GM12878 (cell line): ENCODE measurements at regions not wholly inside any gene's neighbourhood (a gene's known extent, or its start where the extent isn't known, plus 50 kb on each side); places are given as distances from the start of the nearest gene placed in this dataset.
A peak's percentile ranks its signal among the peaks of the same experiment; 100 is the strongest.

Experiments used
- ASH2L ChIP-seq: fragments of 300-600, 200-600 bp; sonication (generic); IDR thresholded peaks from 2 replicates; pipeline ENCODE4 v1.6.1; 2017; ENCODE audit warnings: low read depth, mild to moderate bottlenecking, borderline replicate concordance
- BACH1 ChIP-seq: fragments of 450-650 bp; IDR thresholded peaks from 2 replicates; pipeline ENCODE4 v1.6.1; 2017; ENCODE audit warnings: mild to moderate bottlenecking, borderline replicate concordance
- BCL11A ChIP-seq: IDR thresholded peaks from 2 replicates; pipeline ENCODE4 v1.6.1; 2011; ENCODE audit warnings: low read depth, low read length
- BCL3 ChIP-seq: IDR thresholded peaks from 2 replicates; pipeline ENCODE4 v1.6.1; 2011; ENCODE audit warnings: borderline replicate concordance, low read depth, mild to moderate bottlenecking, moderate library complexity, low read length; ENCODE audit not compliant: insufficient read depth, poor library complexity, severe bottlenecking
- BHLHE40 ChIP-seq, 2 experiments: fragments of 450-650 bp in 1 of 2; IDR thresholded peaks; 2 replicates each; pipeline ENCODE4 v1.6.1; 2011 to 2017; ENCODE audit warnings: low read depth in 2 of 2, borderline replicate concordance in 1 of 2, improper control_type of control experiment in 1 of 2, low read length in 1 of 2, mild to moderate bottlenecking in 1 of 2
- BMI1 ChIP-seq: fragments of 450-650 bp; IDR thresholded peaks from 2 replicates; pipeline ENCODE4 v1.6.1; 2016; ENCODE audit warnings: mild to moderate bottlenecking, moderate library complexity, borderline replicate concordance
- CEBPZ ChIP-seq: fragments of 150-350 bp; IDR thresholded peaks from 2 replicates; pipeline ENCODE4 v1.6.1; 2016; ENCODE audit warnings: low read depth, low read length
- CHD2 ChIP-seq: IDR thresholded peaks from 2 replicates; pipeline ENCODE4 v1.6.1; 2011; ENCODE audit warnings: low read depth, low read length, improper control_type of control experiment, borderline replicate concordance
- EED ChIP-seq: sonication (generic); IDR thresholded peaks from 2 replicates; pipeline ENCODE4 v1.6.1; 2016; ENCODE audit warnings: antibody characterized with exemption, low read depth
- EGR1 ChIP-seq, 2 experiments: IDR thresholded peaks; 1 replicate in 1 of 2; 2 replicates in 1 of 2; pipeline ENCODE4 v1.6.1; 2011 to 2012; ENCODE audit warnings: low read depth in 2 of 2, low read length in 2 of 2, borderline replicate concordance in 1 of 2, mild to moderate bottlenecking in 1 of 2, moderate library complexity in 1 of 2
- GATAD2B ChIP-seq: fragments of 450-650 bp; conservative IDR thresholded peaks from 2 replicates; pipeline ENCODE4 v1.6.1; 2017; ENCODE audit warnings: low read depth, mild to moderate bottlenecking, moderate library complexity
- IKZF2 ChIP-seq, 2 experiments: fragments of 450-650 bp; IDR thresholded peaks; 2 replicates each; pipeline ENCODE4 v1.6.1; 2017; ENCODE audit warnings: mild to moderate bottlenecking in 2 of 2, moderate library complexity in 2 of 2
- JUNB ChIP-seq: IDR thresholded peaks from 2 replicates; pipeline ENCODE4 v1.6.1; 2016; ENCODE audit warnings: antibody characterized with exemption, mild to moderate bottlenecking
- KDM1A ChIP-seq: fragments of 200-600 bp; sonication (generic); IDR thresholded peaks from 2 replicates; pipeline ENCODE4 v1.6.1; 2016; ENCODE audit warnings: borderline replicate concordance
- MTA3 ChIP-seq: IDR thresholded peaks from 2 replicates; pipeline ENCODE4 v1.6.1; 2012; ENCODE audit warnings: low read length, inconsistent platforms, borderline replicate concordance
- NFIC ChIP-seq: IDR thresholded peaks from 2 replicates; pipeline ENCODE4 v1.6.1; 2012; ENCODE audit warnings: low read depth, mild to moderate bottlenecking, inconsistent platforms, low read length, moderate library complexity
- NFYB ChIP-seq: IDR thresholded peaks from 2 replicates; pipeline ENCODE4 v1.6.1; 2011; ENCODE audit warnings: low read depth, mild to moderate bottlenecking, low read length, improper control_type of control experiment, moderate library complexity; ENCODE audit not compliant: insufficient read depth
- NR2C2 ChIP-seq: IDR thresholded peaks from 2 replicates; pipeline ENCODE4 v1.6.1; 2011; ENCODE audit warnings: borderline replicate concordance, low read depth; ENCODE audit not compliant: control insufficient read depth, insufficient read length
- NRF1 ChIP-seq: conservative IDR thresholded peaks from 2 replicates; pipeline ENCODE4 v1.6.1; 2011; ENCODE audit warnings: mild to moderate bottlenecking, low read depth, low read length, improper control_type of control experiment
- PAX8 ChIP-seq: fragments of 450-650 bp; IDR thresholded peaks from 2 replicates; pipeline ENCODE4 v1.6.1; 2017; ENCODE audit warnings: mild to moderate bottlenecking, moderate library complexity
- RAD51 ChIP-seq: fragments of 450-650 bp; IDR thresholded peaks from 2 replicates; pipeline ENCODE4 v1.6.1; 2016; ENCODE audit warnings: moderate library complexity, mild to moderate bottlenecking, inconsistent platforms
- RB1 ChIP-seq: fragments of 450-650 bp; formaldehyde crosslinking; IDR thresholded peaks from 2 replicates; pipeline ENCODE4 v1.6.1; 2017; ENCODE audit warnings: mild to moderate bottlenecking, borderline replicate concordance
- SIX5 ChIP-seq: IDR thresholded peaks from 2 replicates; pipeline ENCODE4 v1.6.1; 2011; ENCODE audit warnings: mild to moderate bottlenecking, low read depth, low read length, moderate library complexity; ENCODE audit not compliant: severe bottlenecking
- SP1 ChIP-seq: IDR thresholded peaks from one replicate; pipeline ENCODE4 v1.6.1; 2011; ENCODE audit warnings: low read depth, low read length
- SREBF1 ChIP-seq: IDR thresholded peaks from 2 replicates; pipeline ENCODE4 v1.6.1; 2012; ENCODE audit warnings: mild to moderate bottlenecking, low read length
- STAT3 ChIP-seq: IDR thresholded peaks from 2 replicates; pipeline ENCODE4 v1.6.1; 2011; ENCODE audit warnings: low read depth, low read length, improper control_type of control experiment
- TARDBP ChIP-seq: IDR thresholded peaks from 2 replicates; pipeline ENCODE4 v1.6.1; 2016; ENCODE audit warnings: borderline replicate concordance
- USF1 ChIP-seq: IDR thresholded peaks from 2 replicates; pipeline ENCODE4 v1.6.1; 2011; ENCODE audit warnings: borderline replicate concordance, low read depth, mild to moderate bottlenecking, moderate library complexity, mixed read lengths, low read length; ENCODE audit not compliant: insufficient read depth; ENCODE audit errors: extremely low read length
- ZNF384 ChIP-seq: IDR thresholded peaks from 2 replicates; pipeline ENCODE4 v1.6.1; 2012; ENCODE audit warnings: low read depth, mild to moderate bottlenecking, low read length, improper control_type of control experiment, borderline replicate concordance

- TF ChIP-seq JUNB (peak; percentile 82), CHD2 (no peak), KDM1A (no peak), BMI1 (peak; percentile 11; the same call in 1 of the 2 replicates), GATAD2B (no peak), EED (peak; percentile 58; the same call in 1 of the 2 replicates), STAT3 (no peak), NFYB (no peak), NRF1 (no peak), TARDBP (no peak), MTA3 (no peak), SP1 (no peak), PAX8 (no peak), RB1 (no peak), BACH1 (no peak), ZNF384 (no peak), CEBPZ (no peak), BCL11A (peak; percentile 37; the same call in 1 of the 2 replicates), EGR1 (IDR thresholded peaks at IDR 0.05; ENCODE audit: borderline replicate concordance in 1 of 2, low read depth in 2 of 2, low read length in 2 of 2) (no peak), IKZF2 (IDR thresholded peaks at IDR 0.05) (peak; percentile 66 to 80), BCL3 (no peak), BHLHE40 (IDR thresholded peaks at IDR 0.05; ENCODE audit: borderline replicate concordance in 1 of 2, low read depth in 2 of 2, low read length in 1 of 2) (no peak), RAD51 (no peak), SREBF1 (no peak), SIX5 (no peak), NR2C2 (no peak), NFIC (no peak; the same call in 1 of the 2 replicates), USF1 (no peak), ASH2L (no peak)
Measured at GRCh38 chr9:106468431-106468830, 394.5 kb upstream of the ZNF462 start (continued).
